ENCODE measurements at regions not wholly inside any gene's neighbourhood (a gene's known extent, or its start where the extent isn't known, plus 50 kb on each side); places are given as distances from the start of the nearest gene placed in this dataset.
A peak's percentile ranks its signal among the peaks of the same experiment; 100 is the strongest.

DNA sequence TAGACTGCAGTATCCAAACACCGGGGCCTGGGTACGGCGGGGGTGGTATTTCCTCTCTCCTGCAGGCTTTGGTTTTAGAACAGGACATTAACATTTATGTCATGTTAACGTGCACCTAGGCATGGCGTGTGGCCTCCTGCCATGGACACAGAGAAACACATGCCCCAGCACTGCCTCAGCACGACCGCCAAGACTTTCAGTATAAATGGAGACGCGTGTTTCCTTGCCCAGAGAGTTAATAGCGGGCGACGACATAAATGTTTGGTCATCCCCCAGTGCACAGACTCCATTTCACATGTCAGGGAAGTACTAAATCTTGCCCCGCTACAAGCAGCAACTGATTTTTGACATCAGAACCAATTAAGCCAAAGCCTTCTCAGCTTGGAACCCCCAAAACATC lies 737.9 kb downstream of the RAB28 start:
- Histone ChIP-seq H3K9ac (ENCODE audit: low read depth, low read length) (no peak overlapping the region), H3K27me3 (ENCODE audit: insufficient read depth, low read length) (no peaks in the 10 kb centered on the region), H3K36me3 (ENCODE audit: insufficient read depth, low read length) (no peaks in the 10 kb centered on the region), H3K9me3 (ENCODE audit: insufficient read depth, low read depth, low read length) (0 out of 2 replicates have a peak, but pooled peaks cover 3% of the 10 kb centered on the region), H3K4me1 (ENCODE audit: insufficient read depth, low read length) (no peaks in the 10 kb centered on the region), H3K27ac (ENCODE audit: low read depth, low read length) (no peak overlapping the region), H3K4me3 (ENCODE audit: low read length) (no peak overlapping the region)
- WGBS, result 96% methylated on average over 13 of the region's 13 CpGs

- H3K27me3 ChIP-seq (ENCODE audit: insufficient read depth, low read length), result no peaks in the 10 kb centered on the region
- no peak overlapping the region for H3K9ac ChIP-seq (ENCODE audit: low read depth, low read length)
- WGBS, result 95% methylated on average over 2 of the region's 2 CpGs
- H3K4me3 ChIP-seq (ENCODE audit: low read length), result no peak overlapping the region
- H3K27ac ChIP-seq (ENCODE audit: low read depth, low read length), result no peak overlapping the region
- H3K9me3 ChIP-seq (ENCODE audit: insufficient read depth, low read depth, low read length), result no peaks in the 10 kb centered on the region
- no peaks in the 10 kb centered on the region for H3K4me1 ChIP-seq (ENCODE audit: insufficient read depth, low read length)
- H3K36me3 ChIP-seq (ENCODE audit: insufficient read depth, low read length), result no peaks in the 10 kb centered on the region
These were observed 749.6 kb downstream of the RAB28 start for GRCh38 chr4:12734586-12734985.

DNA sequence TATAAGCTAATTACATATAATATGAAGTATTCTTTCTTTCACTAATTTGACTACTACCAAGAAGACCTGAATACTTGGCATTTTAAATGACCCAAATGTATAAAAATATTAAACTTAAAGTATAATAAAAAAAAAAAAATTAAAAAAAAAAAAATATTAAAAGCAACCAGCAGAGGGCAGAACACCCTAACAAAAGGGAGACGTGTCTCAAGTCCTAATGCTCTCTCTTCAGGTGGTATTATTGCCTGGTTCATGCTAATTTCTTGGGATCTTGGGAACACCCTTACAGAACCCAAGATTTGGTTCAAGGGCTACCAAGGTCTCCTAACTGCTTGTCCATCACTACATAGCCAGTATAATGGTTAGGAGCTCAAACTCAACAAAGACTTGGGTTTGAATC lies 754.8 kb downstream of the RAB28 start:
- 0% methylated on average over 1 of the region's 1 CpG for WGBS

GRCh38 chr4:12724510-12724909 lies 759.6 kb downstream of the RAB28 start:
- H3K27ac ChIP-seq (ENCODE audit: low read depth, low read length), result no peak overlapping the region
- H3K9ac ChIP-seq (ENCODE audit: low read depth, low read length), result no peak overlapping the region
- H3K4me1 ChIP-seq (ENCODE audit: insufficient read depth, low read length), result peaks cover 6% of the 10 kb centered on the region; the same call in 1 of the 2 replicates
- no peaks in the 10 kb centered on the region for H3K9me3 ChIP-seq (ENCODE audit: insufficient read depth, low read depth, low read length)
- 86% methylated on average over 4 of the region's 5 CpGs for WGBS
- no peak overlapping the region for H3K4me3 ChIP-seq (ENCODE audit: low read length)
- no peaks in the 10 kb centered on the region for H3K36me3 ChIP-seq (ENCODE audit: insufficient read depth, low read length)
- no peaks in the 10 kb centered on the region for H3K27me3 ChIP-seq (ENCODE audit: insufficient read depth, low read length)

More for the DNA sequence above, 754.8 kb downstream of the RAB28 start:
- no peaks in the 10 kb centered on the region for H3K27me3 ChIP-seq (ENCODE audit: insufficient read depth, low read length)
- no peak overlapping the region for H3K9ac ChIP-seq (ENCODE audit: low read depth, low read length)
- no peaks in the 10 kb centered on the region for H3K36me3 ChIP-seq (ENCODE audit: insufficient read depth, low read length)
- no peak overlapping the region for H3K27ac ChIP-seq (ENCODE audit: low read depth, low read length)
- H3K4me1 ChIP-seq (ENCODE audit: insufficient read depth, low read length), result 0 out of 2 replicates have a peak, but pooled peaks cover under 1% of the 10 kb centered on the region
- no peak overlapping the region for H3K4me3 ChIP-seq (ENCODE audit: low read length)
- H3K9me3 ChIP-seq (ENCODE audit: insufficient read depth, low read depth, low read length), result no peaks in the 10 kb centered on the region

- H3K27ac ChIP-seq (ENCODE audit: low read depth, low read length), result no peak overlapping the region
- no peak overlapping the region for H3K4me3 ChIP-seq (ENCODE audit: low read length)
- peaks cover 6% of the 10 kb centered on the region; the same call in 1 of the 2 replicates for H3K4me1 ChIP-seq (ENCODE audit: insufficient read depth, low read length)
- no peaks in the 10 kb centered on the region for H3K27me3 ChIP-seq (ENCODE audit: insufficient read depth, low read length)
- no peaks in the 10 kb centered on the region for H3K36me3 ChIP-seq (ENCODE audit: insufficient read depth, low read length)
- H3K9ac ChIP-seq (ENCODE audit: low read depth, low read length), result peak overlapping the region; percentile 45; the same call in 1 of the 2 replicates
- WGBS, result 46% methylated on average over 7 of the region's 7 CpGs
- H3K9me3 ChIP-seq (ENCODE audit: insufficient read depth, low read depth, low read length), result no peaks in the 10 kb centered on the region
These were observed 760.2 kb downstream of the RAB28 start for GRCh38 chr4:12723849-12724447.

DNA sequence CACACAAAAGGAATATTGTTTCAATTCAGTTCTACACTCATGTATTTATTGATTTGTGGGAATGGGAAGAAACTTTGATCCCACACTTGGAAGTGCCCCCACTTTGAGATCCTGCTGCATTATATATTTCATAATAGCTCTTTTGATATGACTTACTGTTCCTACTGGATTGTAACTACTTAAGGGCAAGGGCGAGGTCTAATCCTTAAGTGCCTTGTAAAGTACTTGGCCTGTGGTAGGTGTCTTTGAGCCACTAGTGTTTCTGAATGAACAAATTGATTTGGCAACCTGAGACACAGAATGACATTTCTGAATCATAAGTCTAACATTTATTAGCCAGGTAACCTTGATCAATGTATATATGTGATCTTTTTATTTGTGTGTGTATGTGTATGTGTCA lies 767.2 kb downstream of the RAB28 start:
- no peak overlapping the region for H3K27ac ChIP-seq (ENCODE audit: low read depth, low read length)
- no peaks in the 10 kb centered on the region for H3K36me3 ChIP-seq (ENCODE audit: insufficient read depth, low read length)
- no peaks in the 10 kb centered on the region for H3K4me1 ChIP-seq (ENCODE audit: insufficient read depth, low read length)
- 93% methylated on average over 1 of the region's 1 CpG for WGBS
- no peak overlapping the region for H3K9ac ChIP-seq (ENCODE audit: low read depth, low read length)
- H3K27me3 ChIP-seq (ENCODE audit: insufficient read depth, low read length), result no peaks in the 10 kb centered on the region
- H3K9me3 ChIP-seq (ENCODE audit: insufficient read depth, low read depth, low read length), result no peaks in the 10 kb centered on the region
- H3K4me3 ChIP-seq (ENCODE audit: low read length), result no peak overlapping the region

DNA sequence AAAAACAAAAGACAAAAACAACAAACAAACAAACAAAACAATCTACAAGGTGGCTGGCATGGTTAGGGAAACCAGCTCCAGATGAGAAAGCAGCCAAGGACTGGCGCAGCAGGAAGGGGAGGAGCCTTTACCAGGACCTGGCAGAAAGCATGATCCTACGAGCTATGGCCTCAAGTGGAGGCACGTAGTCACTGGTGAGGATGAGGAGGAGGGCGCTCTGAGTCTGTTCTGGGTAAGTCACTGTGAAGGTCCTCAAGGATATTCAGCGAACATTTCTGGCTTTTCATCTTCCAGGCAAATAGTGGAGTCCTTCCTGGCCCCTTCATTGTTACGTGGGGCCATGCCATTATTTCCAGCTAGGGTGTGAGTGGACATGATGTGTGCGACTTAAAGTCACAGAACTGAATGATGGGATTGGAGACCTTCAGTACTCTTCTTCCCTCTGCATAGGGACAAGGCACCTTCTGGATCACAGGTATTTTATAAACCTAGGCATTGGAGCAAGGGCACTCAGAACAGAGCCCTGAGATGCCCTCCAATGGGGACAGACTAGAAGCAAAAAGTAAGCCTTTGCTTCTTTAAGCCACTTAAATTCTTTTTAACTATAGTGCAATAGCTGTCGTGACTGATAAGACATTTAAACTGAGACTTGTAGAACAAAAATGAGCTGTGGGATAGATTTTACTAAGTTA lies 771.3 kb downstream of the RAB28 start:
- no peaks in the 10 kb centered on the region for H3K36me3 ChIP-seq (ENCODE audit: insufficient read depth, low read length)
- no peak overlapping the region for H3K4me3 ChIP-seq (ENCODE audit: low read length)
- H3K27me3 ChIP-seq (ENCODE audit: insufficient read depth, low read length), result no peaks in the 10 kb centered on the region
- H3K27ac ChIP-seq (ENCODE audit: low read depth, low read length), result no peak overlapping the region
- H3K4me1 ChIP-seq (ENCODE audit: insufficient read depth, low read length), result no peaks in the 10 kb centered on the region
- no peaks in the 10 kb centered on the region for H3K9me3 ChIP-seq (ENCODE audit: insufficient read depth, low read depth, low read length)
- H3K9ac ChIP-seq (ENCODE audit: low read depth, low read length), result no peak overlapping the region
- WGBS, result 95% methylated on average over 8 of the region's 8 CpGs

DNA sequence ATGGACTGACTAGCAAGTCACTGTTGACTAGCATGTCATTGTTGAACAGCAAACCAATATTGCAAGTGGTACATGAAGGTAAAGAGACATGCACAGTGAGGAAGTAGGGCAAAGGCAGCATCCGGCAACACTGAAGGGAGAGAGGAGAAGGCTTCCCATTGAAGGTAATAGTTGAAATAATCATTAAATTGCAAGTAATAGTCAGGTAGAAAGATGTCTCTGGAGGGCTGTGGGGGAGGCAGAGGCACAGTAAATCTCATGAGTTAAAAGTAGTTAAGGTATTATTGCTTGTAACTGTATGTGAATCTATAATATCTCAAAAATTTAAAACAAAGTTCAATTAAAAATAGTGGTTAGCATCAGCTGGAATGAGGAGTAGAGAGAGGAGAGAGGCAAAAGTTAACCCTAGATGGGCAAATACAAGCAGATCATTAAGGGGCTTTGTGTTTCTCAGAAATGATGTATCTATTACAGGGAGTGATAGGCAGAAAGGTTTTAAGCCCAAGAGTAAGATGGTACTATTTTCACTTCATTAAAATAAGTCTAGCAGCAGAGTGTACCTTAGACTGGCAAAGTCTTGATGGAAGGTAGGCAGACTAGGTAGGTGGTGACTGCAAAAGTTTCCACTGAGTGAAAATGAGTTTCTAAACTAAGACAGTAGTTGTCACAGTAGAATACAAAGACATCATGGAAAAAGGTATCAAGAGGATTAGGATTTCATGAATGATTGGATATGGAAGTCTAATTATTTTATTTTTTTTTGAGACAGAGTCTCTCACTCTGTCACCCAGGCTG lies 776.6 kb downstream of the RAB28 start:
- WGBS, result 96% methylated on average over 1 of the region's 1 CpG

DNA sequence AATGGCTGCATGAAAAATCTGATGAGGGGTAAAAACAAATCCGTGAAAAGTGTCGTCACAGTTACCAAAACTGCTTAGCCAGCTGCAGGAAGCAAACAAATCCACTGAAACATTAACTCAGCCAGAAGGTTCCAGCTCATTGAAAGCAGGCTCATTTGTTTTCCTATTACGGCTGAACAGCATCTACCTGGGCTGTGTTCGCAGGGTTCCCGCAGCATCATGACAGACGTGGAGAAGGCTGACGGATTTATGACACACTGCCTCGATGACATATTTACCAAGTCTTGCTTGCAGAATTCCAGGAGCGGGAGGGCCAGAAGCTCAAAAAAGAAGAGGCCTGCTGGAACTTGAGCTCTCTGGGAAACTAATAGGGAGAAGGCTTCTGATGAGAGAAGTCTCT lies 781.1 kb downstream of the RAB28 start:
- WGBS, result 87% methylated on average over 9 of the region's 9 CpGs
- H3K4me1 ChIP-seq (ENCODE audit: insufficient read depth, low read length), result no peaks in the 10 kb centered on the region

More for the DNA sequence above, 776.6 kb downstream of the RAB28 start:
- H3K9ac ChIP-seq (ENCODE audit: low read depth, low read length), result no peak overlapping the region
- no peaks in the 10 kb centered on the region for H3K4me1 ChIP-seq (ENCODE audit: insufficient read depth, low read length)
- H3K9me3 ChIP-seq (ENCODE audit: insufficient read depth, low read depth, low read length), result no peaks in the 10 kb centered on the region
- no peaks in the 10 kb centered on the region for H3K36me3 ChIP-seq (ENCODE audit: insufficient read depth, low read length)
- H3K27ac ChIP-seq (ENCODE audit: low read depth, low read length), result no peak overlapping the region
- H3K4me3 ChIP-seq (ENCODE audit: low read length), result no peak overlapping the region
- H3K27me3 ChIP-seq (ENCODE audit: insufficient read depth, low read length), result no peaks in the 10 kb centered on the region

GRCh38 chr4:12701384-12701783 lies 782.8 kb downstream of the RAB28 start:
- no peaks in the 10 kb centered on the region for H3K4me1 ChIP-seq (ENCODE audit: insufficient read depth, low read length)
- no peaks in the 10 kb centered on the region for H3K36me3 ChIP-seq (ENCODE audit: insufficient read depth, low read length)
- WGBS, result 97% methylated on average over 1 of the region's 1 CpG
- no peaks in the 10 kb centered on the region for H3K9me3 ChIP-seq (ENCODE audit: insufficient read depth, low read depth, low read length)
- H3K27ac ChIP-seq (ENCODE audit: low read depth, low read length), result no peak overlapping the region
- H3K9ac ChIP-seq (ENCODE audit: low read depth, low read length), result no peak overlapping the region
- H3K4me3 ChIP-seq (ENCODE audit: low read length), result no peak overlapping the region
- no peaks in the 10 kb centered on the region for H3K27me3 ChIP-seq (ENCODE audit: insufficient read depth, low read length)

More for the DNA sequence above, 781.1 kb downstream of the RAB28 start:
- H3K4me3 ChIP-seq (ENCODE audit: low read length), result no peak overlapping the region
- no peaks in the 10 kb centered on the region for H3K36me3 ChIP-seq (ENCODE audit: insufficient read depth, low read length)
- no peaks in the 10 kb centered on the region for H3K9me3 ChIP-seq (ENCODE audit: insufficient read depth, low read depth, low read length)
- H3K9ac ChIP-seq (ENCODE audit: low read depth, low read length), result no peak overlapping the region
- no peaks in the 10 kb centered on the region for H3K27me3 ChIP-seq (ENCODE audit: insufficient read depth, low read length)
- H3K27ac ChIP-seq (ENCODE audit: low read depth, low read length), result no peak overlapping the region

DNA sequence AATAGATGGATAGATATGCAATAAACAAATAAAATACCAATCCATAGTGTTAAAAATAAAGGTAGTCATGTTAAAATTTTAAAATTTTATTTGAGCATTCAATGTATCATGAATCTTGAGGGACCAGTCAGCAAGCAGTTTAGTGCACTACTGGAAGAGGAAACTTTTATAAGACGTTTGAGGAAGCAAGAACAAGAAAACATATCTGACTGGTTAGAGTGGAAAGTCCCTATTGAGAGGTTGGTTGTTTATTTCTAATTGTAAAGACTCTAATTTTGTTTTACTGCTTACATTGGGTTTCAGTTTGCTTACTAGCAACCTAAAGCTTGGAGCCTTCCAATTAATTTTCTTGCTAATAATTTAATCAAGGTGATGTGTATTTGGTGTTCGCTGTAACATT lies 786.2 kb downstream of the RAB28 start:
- no peak overlapping the region for H3K4me3 ChIP-seq (ENCODE audit: low read length)
- no peaks in the 10 kb centered on the region for H3K4me1 ChIP-seq (ENCODE audit: insufficient read depth, low read length)
- H3K27me3 ChIP-seq (ENCODE audit: insufficient read depth, low read length), result no peaks in the 10 kb centered on the region
- no peaks in the 10 kb centered on the region for H3K36me3 ChIP-seq (ENCODE audit: insufficient read depth, low read length)
- WGBS, result 90% methylated on average over 1 of the region's 2 CpGs
- no peak overlapping the region for H3K27ac ChIP-seq (ENCODE audit: low read depth, low read length)
- no peaks in the 10 kb centered on the region for H3K9me3 ChIP-seq (ENCODE audit: insufficient read depth, low read depth, low read length)
- H3K9ac ChIP-seq (ENCODE audit: low read depth, low read length), result no peak overlapping the region
